IMR-90 (cell line): ENCODE measurements at regions not wholly inside any gene's neighbourhood (a gene's known extent, or its start where the extent isn't known, plus 50 kb on each side); places are given as distances from the start of the nearest gene placed in this dataset.

Experiments used
- ATAC-seq: fragments of 200-7000 bp; cut with Tn5 transposase; 2 replicates; pipeline ENCODE4 v1.9.1; 2020; ENCODE audit warnings: low read depth, mild to moderate bottlenecking, moderate library complexity
- BruUV-seq: library from RNA; stranded (reverse); fragments of 400-500 nt; replicated peaks from 2 replicates; lab custom pipeline; 2021; lab: Mats Ljungman, UMichigan
- CTCF ChIA-PET: fragments of 300-600 bp; formaldehyde crosslinking; extraction: SDS; loops from one replicate; lab custom pipeline; 2021; ENCODE audit warnings: antibody characterized with exemption; lab: Yijun Ruan, JAX
- POLR2A ChIA-PET: fragments of 300-600 bp; sonication (Branson Sonifier 250); formaldehyde crosslinking; loops from one replicate; lab custom pipeline; 2022; ENCODE audit warnings: antibody characterized with exemption; ENCODE audit not compliant: unreplicated experiment; lab: Charles Lee
- DNase-seq: peaks from one replicate; pipeline ENCODE4 v3.0.0; 2013
- H2AFZ ChIP-seq: replicated peaks from 2 replicates; pipeline ENCODE3; 2013; ENCODE audit warnings: low read length, mild to moderate bottlenecking; ENCODE audit not compliant: poor library complexity
- H2AK5ac ChIP-seq: 2 replicates; pipeline ENCODE4 v1.6.1; 2013; ENCODE audit warnings: low read depth, low read length, inconsistent platforms
- H2AK9ac ChIP-seq: replicated peaks from 2 replicates; pipeline ENCODE3; 2013; ENCODE audit warnings: mild to moderate bottlenecking, low read depth, low read length, moderate library complexity; ENCODE audit not compliant: poor library complexity
- H2BK120ac ChIP-seq: 2 replicates; pipeline ENCODE4 v1.6.1; 2013; ENCODE audit warnings: low read depth, low read length, inconsistent platforms
- H2BK15ac ChIP-seq: 3 replicates; pipeline ENCODE4 v1.6.1; 2013; ENCODE audit warnings: low read depth, low read length, inconsistent platforms
- H2BK20ac ChIP-seq: 2 replicates; pipeline ENCODE4 v1.6.1; 2013; ENCODE audit warnings: low read depth, mild to moderate bottlenecking, inconsistent platforms, low read length, moderate library complexity
- H2BK5ac ChIP-seq: 2 replicates; pipeline ENCODE4 v1.6.1; 2013; ENCODE audit warnings: mild to moderate bottlenecking, low read depth, low read length, inconsistent platforms; ENCODE audit not compliant: poor library complexity, severe bottlenecking
- H3K14ac ChIP-seq: replicated peaks from 2 replicates; pipeline ENCODE4 v1.6.1; 2013; ENCODE audit warnings: low read depth, low read length, inconsistent platforms
- H3K18ac ChIP-seq: 2 replicates; pipeline ENCODE4 v1.6.1; 2013; ENCODE audit warnings: low read depth, low read length, control low read depth
- H3K23ac ChIP-seq: 2 replicates; pipeline ENCODE4 v1.6.1; 2013; ENCODE audit warnings: low read depth, low read length, inconsistent platforms
- H3K27ac ChIP-seq: 2 replicates; pipeline ENCODE4 v1.5.1; 2013; ENCODE audit warnings: mild to moderate bottlenecking, control low read depth, low read length; ENCODE audit not compliant: insufficient read depth
- H3K27me3 ChIP-seq: 2 replicates; pipeline ENCODE4 v1.6.1; 2013; ENCODE audit warnings: low read length; ENCODE audit not compliant: control insufficient read depth, insufficient read depth
- H3K36me3 ChIP-seq: 2 replicates; pipeline ENCODE4 v1.6.1; 2013; ENCODE audit warnings: low read length, mixed read lengths; ENCODE audit not compliant: control insufficient read depth, insufficient read depth
- H3K4ac ChIP-seq: 2 replicates; pipeline ENCODE4 v1.6.1; 2013; ENCODE audit warnings: low read depth, low read length, inconsistent platforms
- H3K4me1 ChIP-seq: 2 replicates; pipeline ENCODE4 v1.6.1; 2013; ENCODE audit warnings: low read length, mixed read lengths; ENCODE audit not compliant: control insufficient read depth, insufficient read depth
- H3K4me2 ChIP-seq: 2 replicates; pipeline ENCODE4 v1.6.1; 2013; ENCODE audit warnings: low read depth, mild to moderate bottlenecking, control low read depth, low read length, moderate library complexity
- H3K4me3 ChIP-seq: 2 replicates; pipeline ENCODE4 v1.5.1; 2013; ENCODE audit warnings: low read depth, mild to moderate bottlenecking, control low read depth, low read length, moderate library complexity; ENCODE audit not compliant: insufficient read depth
- H3K56ac ChIP-seq: 2 replicates; pipeline ENCODE4 v1.6.1; 2013; ENCODE audit warnings: low read length, inconsistent platforms; ENCODE audit not compliant: insufficient read depth; ENCODE audit errors: extremely low read depth
- H3K79me1 ChIP-seq, 2 experiments: 2 replicates each; pipeline ENCODE4 v1.6.1; 2013; ENCODE audit warnings: low read length in 2 of 2, inconsistent platforms in 1 of 2, low read depth in 1 of 2
- H3K9ac ChIP-seq: 2 replicates; pipeline ENCODE4 v1.6.1; 2013; ENCODE audit warnings: low read depth, low read length, control low read depth
- H3K9me1 ChIP-seq: 2 replicates; pipeline ENCODE4 v1.6.1; 2013; ENCODE audit warnings: low read length, inconsistent platforms; ENCODE audit not compliant: insufficient read depth
- H3K9me3 ChIP-seq: 2 replicates; pipeline ENCODE4 v1.6.1; 2013; ENCODE audit warnings: low read length; ENCODE audit not compliant: control insufficient read depth, insufficient read depth
- H4K20me1 ChIP-seq: 2 replicates; pipeline ENCODE4 v1.6.1; 2013; ENCODE audit warnings: low read length, inconsistent platforms; ENCODE audit not compliant: insufficient read depth
- H4K5ac ChIP-seq: 2 replicates; pipeline ENCODE4 v1.6.1; 2013; ENCODE audit warnings: mild to moderate bottlenecking, low read depth, low read length, control low read depth
- H4K8ac ChIP-seq, 2 experiments: 2 replicates each; pipeline ENCODE4 v1.6.1; 2013; ENCODE audit warnings: low read depth in 2 of 2, low read length in 2 of 2, control low read depth in 1 of 2, inconsistent platforms in 1 of 2
- H4K91ac ChIP-seq: 2 replicates; pipeline ENCODE4 v1.6.1; 2013; ENCODE audit warnings: low read depth, low read length, inconsistent platforms; ENCODE audit not compliant: insufficient read depth
- CEBPB ChIP-seq: IDR thresholded peaks from 2 replicates; pipeline ENCODE4 v1.6.1; 2012; ENCODE audit warnings: low read depth, low read length, improper control_type of control experiment
- CHD1 ChIP-seq: IDR thresholded peaks from 2 replicates; pipeline ENCODE4 v1.6.1; 2012; ENCODE audit warnings: low read depth, low read length, improper control_type of control experiment
- CTCF ChIP-seq: conservative IDR thresholded peaks from 2 replicates; pipeline ENCODE4 v1.5.1; 2012; ENCODE audit warnings: mild to moderate bottlenecking, low read depth, low read length, improper control_type of control experiment
- ELK1 ChIP-seq: fragments of 150-350 bp; IDR thresholded peaks from 2 replicates; pipeline ENCODE4 v1.6.1; 2016; ENCODE audit warnings: low read depth, mild to moderate bottlenecking, low read length, moderate library complexity, borderline replicate concordance
- FOS ChIP-seq: fragments of 150-350 bp; IDR thresholded peaks from 2 replicates; pipeline ENCODE4 v1.6.1; 2016; ENCODE audit warnings: low read depth, low read length
- MAFK ChIP-seq: IDR thresholded peaks from 2 replicates; pipeline ENCODE4 v1.6.1; 2012; ENCODE audit warnings: low read depth, low read length, improper control_type of control experiment
- MXI1 ChIP-seq: IDR thresholded peaks from 2 replicates; pipeline ENCODE4 v1.6.1; 2012; ENCODE audit warnings: low read depth, mild to moderate bottlenecking, low read length, moderate library complexity, borderline replicate concordance
- POLR2A ChIP-seq: IDR thresholded peaks from 2 replicates; pipeline ENCODE4 v1.6.1; 2012; ENCODE audit warnings: mild to moderate bottlenecking, low read depth, low read length
- RAD21 ChIP-seq: IDR thresholded peaks from 2 replicates; pipeline ENCODE4 v1.6.1; 2012; ENCODE audit warnings: low read length, improper control_type of control experiment
- RCOR1 ChIP-seq: IDR thresholded peaks from 2 replicates; pipeline ENCODE4 v1.6.1; 2012; ENCODE audit warnings: mild to moderate bottlenecking, low read length, improper control_type of control experiment; ENCODE audit not compliant: insufficient replicate concordance
- SMC3 ChIP-seq: fragments of 150-350 bp; IDR thresholded peaks from 2 replicates; pipeline ENCODE4 v1.6.1; 2016; ENCODE audit warnings: low read depth, mild to moderate bottlenecking, antibody characterized with exemption, low read length, moderate library complexity
- WGBS, 2 experiments: methylation state at CpG; one replicate each; pipeline versions ENCODE4 v1.1.5 to v1.1.7; 2013; ENCODE audit warnings: missing lambda C conversion rate in 2 of 2; ENCODE audit not compliant: insufficient read length in 1 of 2; ENCODE audit errors: extremely low coverage in 2 of 2; 5-methylcytosine and 5-hydroxymethylcytosine counted together
- dilution Hi-C: fragments of 300-500 bp; cut with HindIII; formaldehyde crosslinking; loops from one replicate; pipeline ENCODE4 v1.14.3; 2018; ENCODE audit warnings: low sequenced_read_pairs; ENCODE audit not compliant: unreplicated experiment
- in situ Hi-C: fragments of 300-500 bp; cut with MboI; formaldehyde crosslinking; loops from 3 replicates; pipeline ENCODE4 v1.14.3; 2019; ENCODE audit warnings: low sequenced_read_pairs, inconsistent platforms, mixed read lengths
- intact Hi-C: fragments of 100-400 bp; cut with micrococcal nuclease; formaldehyde crosslinking; loops from 2 replicates; pipeline ENCODE4 v1.10.0; 2022

- no CpG with 5 or more reads among the region's 6 CpGs for WGBS, 2 experiments
- no peaks in the 10 kb centered on the region for H4K20me1 ChIP-seq
- no peaks in the 10 kb centered on the region for H3K4me1 ChIP-seq
- DNase-seq (no peak), ATAC-seq (no peak)
- BruUV-seq: no TSS peak
- no peak overlapping the region for H2BK120ac ChIP-seq
- CTCF ChIA-PET: no interaction called here
- no peak overlapping the region for H3K9ac ChIP-seq
- no peak overlapping the region for H2BK20ac ChIP-seq
- no peak overlapping the region for H3K56ac ChIP-seq
- H3K27me3 ChIP-seq: no peaks in the 10 kb centered on the region
- H4K8ac ChIP-seq: no peak overlapping the region
- intact Hi-C loops (no loop called here), in situ Hi-C loops (no loop called here), dilution Hi-C loops (no loop called here)
- H3K14ac ChIP-seq: no peak overlapping the region
- H3K18ac ChIP-seq: no peak overlapping the region
- no peak overlapping the region for H3K4ac ChIP-seq
- H3K23ac ChIP-seq: no peak overlapping the region
- POLR2A ChIA-PET: no interaction called here
- H4K91ac ChIP-seq: no peak overlapping the region
- no peak overlapping the region for H2AFZ ChIP-seq
- H2BK5ac ChIP-seq: no peak overlapping the region
- H3K36me3 ChIP-seq: no peaks in the 10 kb centered on the region
- no peaks in the 10 kb centered on the region for H3K79me1 ChIP-seq
- no peak overlapping the region for H3K4me3 ChIP-seq
- no peak overlapping the region for H3K27ac ChIP-seq
- peaks cover 41% of the 10 kb centered on the region for H3K9me3 ChIP-seq
- H2AK5ac ChIP-seq: no peak overlapping the region
- H2BK15ac ChIP-seq: no peak overlapping the region
- H3K9me1 ChIP-seq: no peaks in the 10 kb centered on the region
- H4K5ac ChIP-seq: no peak overlapping the region
- H3K4me2 ChIP-seq: no peak overlapping the region
- TF ChIP-seq ELK1 (no peak), CTCF (no peak), RCOR1 (no peak), FOS (no peak), RAD21 (no peak), CHD1 (no peak), POLR2A (no peak), MXI1 (no peak), CEBPB (no peak), MAFK (no peak), SMC3 (no peak)
- no peak overlapping the region for H2AK9ac ChIP-seq
Observed at GRCh38 chr5:2869471-2869870, 118.0 kb upstream of the IRX2 start.
